Urothelium cell line (cell line): ENCODE measurements at regions not wholly inside any gene's neighbourhood (a gene's known extent, or its start where the extent isn't known, plus 50 kb on each side); places are given as distances from the start of the nearest gene placed in this dataset.

Experiments
- DNase-seq: peaks from one replicate; pipeline ENCODE4 v3.0.0; 2011; ENCODE audit warnings: low spot score, mixed read lengths
- FAIRE-seq: peaks from 2 replicates; lab custom pipeline; 2011; peaks lifted over from hg19 to GRCh38; lab: Jason Lieb, UNC

- FAIRE-seq, result no peak
- no peak for DNase-seq
Observed at GRCh38 chr2:14826518-14826917, 194.0 kb downstream of the LRATD1 start.

GRCh38 chr2:14827226-14828023, 194.9 kb downstream of the LRATD1 start:
- FAIRE-seq (no peak), DNase-seq (no peak)

DNA sequence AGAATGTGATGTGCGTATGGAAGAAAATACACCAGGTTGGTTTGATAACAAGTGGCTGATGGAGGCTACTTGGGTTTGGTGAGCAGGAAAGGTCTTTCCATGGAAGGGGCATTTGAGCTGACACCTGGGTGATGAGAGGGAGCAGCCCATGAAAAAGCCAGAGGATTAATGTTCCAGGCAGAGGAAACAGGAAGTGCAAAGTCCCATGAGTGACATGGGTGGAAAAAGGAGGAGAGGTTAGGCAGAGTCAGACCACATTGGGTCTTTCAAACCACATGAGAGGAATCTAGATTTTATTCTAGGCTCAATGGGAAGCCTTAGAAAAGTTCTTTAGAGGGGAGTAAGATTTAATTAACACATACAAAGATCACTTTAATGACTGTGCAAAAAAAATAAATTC, 195.7 kb downstream of the LRATD1 start:
- FAIRE-seq, result no peak
- no peak for DNase-seq

DNA sequence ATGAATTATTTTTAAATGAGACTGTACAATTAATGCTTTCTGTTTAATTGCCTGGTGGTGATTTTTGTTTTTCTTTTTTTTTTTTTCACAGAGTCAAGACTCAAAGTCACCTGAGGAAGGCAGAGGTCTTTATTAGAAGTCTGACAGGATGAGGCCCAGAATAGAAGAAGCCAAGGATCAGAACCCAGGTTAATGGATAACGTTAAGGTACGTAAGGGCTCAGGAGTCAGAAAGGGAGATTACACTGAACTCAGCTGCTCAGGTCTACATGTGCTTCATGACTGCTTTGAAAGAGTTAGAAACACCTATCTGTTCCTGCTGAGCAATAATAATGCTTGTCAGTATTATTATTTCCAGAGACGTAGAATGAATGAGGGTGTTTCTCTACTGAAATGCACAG, 196.5 kb downstream of the LRATD1 start:
- DNase-seq (no peak), FAIRE-seq (no peak)

DNA sequence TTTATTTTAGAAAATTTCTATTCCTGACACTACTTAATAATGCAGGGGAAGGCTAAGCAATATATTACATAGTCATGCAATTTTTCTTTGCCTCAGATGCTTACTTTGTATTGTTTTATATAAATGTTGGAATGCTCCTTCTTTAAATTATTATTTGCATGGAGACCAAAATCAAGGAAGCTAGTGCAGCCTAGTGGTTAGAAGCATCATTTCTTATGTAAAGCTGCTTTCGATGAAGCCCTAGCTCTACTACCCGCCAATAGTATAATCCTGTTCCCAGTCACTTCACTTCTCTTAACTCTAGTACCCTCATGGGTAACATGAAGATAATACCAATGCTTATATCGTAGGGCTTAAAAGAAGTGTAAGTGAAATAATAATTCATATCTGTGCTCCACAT, 198.9 kb downstream of the LRATD1 start:
- FAIRE-seq (no peak), DNase-seq (no peak)

- FAIRE-seq (no peak), DNase-seq (no peak)
Observed at GRCh38 chr2:14843507-14844204, 211.1 kb downstream of the LRATD1 start.

- DNase-seq (no peak), FAIRE-seq (no peak)
Observed at GRCh38 chr2:14855751-14856150, 223.2 kb downstream of the LRATD1 start.

- peak; percentile 44 for DNase-seq
- no peak for FAIRE-seq
Observed at GRCh38 chr2:14861181-14861580, 228.7 kb downstream of the LRATD1 start.

DNA sequence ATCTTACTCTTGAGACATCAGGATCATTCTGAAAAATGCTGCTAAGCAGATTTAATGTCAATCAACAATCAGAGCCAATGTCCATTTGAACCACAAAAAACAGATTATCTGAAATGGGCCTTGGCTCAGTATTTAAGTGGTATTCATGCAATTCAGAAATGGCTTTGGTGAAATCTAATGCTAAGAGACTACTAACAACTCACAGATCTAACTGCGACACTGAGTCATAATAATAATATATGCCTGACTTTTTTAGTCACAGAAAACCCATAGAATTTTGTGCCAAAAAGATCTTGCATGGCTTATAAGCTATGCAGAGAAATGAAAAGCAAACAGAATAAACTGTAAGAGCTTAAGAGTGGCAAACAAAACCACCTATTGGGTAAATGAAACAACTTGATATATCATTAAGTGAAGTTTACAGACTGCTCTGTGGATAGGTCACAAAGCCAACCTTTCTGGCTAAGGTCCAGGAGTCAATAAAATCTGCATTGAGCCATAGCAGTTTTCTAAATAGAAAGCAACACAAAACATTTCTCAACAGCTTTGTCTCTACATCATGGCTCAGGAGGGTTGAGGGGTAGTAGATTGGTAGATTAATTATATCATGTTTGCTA, 234.3 kb downstream of the LRATD1 start:
- FAIRE-seq, result no peak
- no peak for DNase-seq

- DNase-seq (no peak), FAIRE-seq (no peak)
Observed at GRCh38 chr2:14867853-14868252, 235.3 kb downstream of the LRATD1 start.

GRCh38 chr2:14872779-14873325, 240.3 kb downstream of the LRATD1 start:
- FAIRE-seq, result no peak

GRCh38 chr2:14881651-14882327, 249.3 kb downstream of the LRATD1 start:
- FAIRE-seq, result no peak

More at GRCh38 chr2:14872779-14873325, 240.3 kb downstream of the LRATD1 start:
- DNase-seq, result no peak

GRCh38 chr2:14884651-14885050, 252.1 kb downstream of the LRATD1 start:
- FAIRE-seq (no peak), DNase-seq (no peak)

More at GRCh38 chr2:14881651-14882327, 249.3 kb downstream of the LRATD1 start:
- DNase-seq, result no peak

GRCh38 chr2:14891546-14891945, 259.0 kb downstream of the LRATD1 start:
- DNase-seq (no peak), FAIRE-seq (no peak)

- FAIRE-seq (no peak), DNase-seq (no peak)
Observed at GRCh38 chr2:14896330-14897030, 264.0 kb downstream of the LRATD1 start.

GRCh38 chr2:14899621-14900414, 267.3 kb downstream of the LRATD1 start:
- no peak for FAIRE-seq
- DNase-seq, result no peak

- DNase-seq (no peak), FAIRE-seq (no peak)
Observed at GRCh38 chr2:14901737-14902136, 269.2 kb downstream of the LRATD1 start.

DNA sequence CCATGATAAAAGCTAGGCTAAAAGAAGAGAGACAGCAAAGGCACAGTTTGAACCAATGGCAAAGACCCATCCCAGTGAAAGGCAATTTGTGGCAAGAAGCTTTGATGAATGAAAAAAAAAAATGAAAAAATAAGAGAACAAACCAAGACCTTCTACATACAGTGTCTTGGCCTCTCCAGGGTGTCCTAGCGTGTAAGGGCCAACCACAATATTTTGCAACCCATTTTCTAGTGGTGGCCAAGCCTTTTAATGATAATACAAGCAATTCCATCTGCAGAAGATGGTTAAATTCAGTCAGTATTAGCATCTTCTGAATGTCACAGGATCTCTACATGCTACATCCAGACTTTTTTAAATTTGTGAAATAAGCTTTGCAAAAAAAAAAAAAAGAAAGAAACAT, 270.4 kb downstream of the LRATD1 start:
- FAIRE-seq (no peak), DNase-seq (no peak)

- FAIRE-seq (no peak), DNase-seq (peak; percentile 70)
Observed at GRCh38 chr2:14903709-14904374, 271.3 kb downstream of the LRATD1 start.
